ENCODE measurements at regions not wholly inside any gene's neighbourhood (a gene's known extent, or its start where the extent isn't known, plus 50 kb on each side); places are given as distances from the start of the nearest gene placed in this dataset.

GRCh38 chr14:53338192-53338591 is 185.1 kb upstream of the DDHD1 start:
- FAIRE-seq, result no peak

DNA sequence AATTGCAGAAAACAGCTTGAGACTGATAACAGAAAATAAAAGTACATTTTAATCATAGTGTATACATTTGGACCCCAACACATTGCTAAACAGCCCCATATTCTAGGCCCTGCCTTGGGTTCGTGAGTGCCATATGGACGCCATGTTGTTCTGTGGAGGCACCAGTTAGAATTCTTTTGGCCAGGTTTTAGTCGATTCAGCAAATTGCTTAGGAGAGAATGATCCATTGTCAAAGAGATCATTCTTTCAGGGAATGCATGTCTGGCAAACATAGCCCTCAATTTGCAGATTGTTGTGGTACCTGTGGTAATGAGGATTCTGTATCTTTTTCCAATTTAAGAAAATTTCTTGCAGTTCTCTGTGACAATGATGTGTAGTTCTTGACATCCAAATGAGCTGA is 183.6 kb upstream of the DDHD1 start:
- FAIRE-seq, result no peak
- DNase-seq (ENCODE audit: low spot score in 2 of 2), result no peak

More at GRCh38 chr14:53338192-53338591, 185.1 kb upstream of the DDHD1 start:
- no peak for DNase-seq (ENCODE audit: low spot score in 2 of 2)

GRCh38 chr14:53333809-53334208 is 180.7 kb upstream of the DDHD1 start:
- DNase-seq (ENCODE audit: low spot score in 2 of 2), result no peak

GRCh38 chr14:53331921-53332320 is 178.8 kb upstream of the DDHD1 start:
- FAIRE-seq (no peak), DNase-seq (ENCODE audit: low spot score in 2 of 2) (no peak)

More at GRCh38 chr14:53333809-53334208, 180.7 kb upstream of the DDHD1 start:
- FAIRE-seq, result no peak

DNA sequence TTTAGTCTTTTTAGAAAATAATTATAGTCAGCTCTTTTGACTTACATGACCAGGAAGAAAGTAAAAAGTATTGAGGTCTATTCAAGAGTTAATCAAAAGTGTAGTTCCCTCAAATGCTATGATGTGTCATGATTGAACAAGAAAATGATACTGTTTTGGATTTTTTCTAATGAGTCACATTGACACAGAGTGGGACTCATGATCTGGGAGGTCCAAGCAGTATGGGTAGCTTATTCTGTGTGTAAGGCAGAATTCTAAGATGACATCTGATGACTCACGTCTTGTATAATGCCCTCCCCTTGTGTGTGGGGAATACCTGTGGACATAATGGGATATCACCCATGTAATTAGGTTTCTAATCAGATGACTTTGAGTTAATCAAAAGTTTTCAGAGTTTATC is 178.1 kb upstream of the DDHD1 start:
- FAIRE-seq (no peak), DNase-seq (ENCODE audit: low spot score in 2 of 2) (no peak)

GRCh38 chr14:53330441-53330840 is 177.3 kb upstream of the DDHD1 start:
- no peak for DNase-seq (ENCODE audit: low spot score in 2 of 2)
- FAIRE-seq, result no peak

DNA sequence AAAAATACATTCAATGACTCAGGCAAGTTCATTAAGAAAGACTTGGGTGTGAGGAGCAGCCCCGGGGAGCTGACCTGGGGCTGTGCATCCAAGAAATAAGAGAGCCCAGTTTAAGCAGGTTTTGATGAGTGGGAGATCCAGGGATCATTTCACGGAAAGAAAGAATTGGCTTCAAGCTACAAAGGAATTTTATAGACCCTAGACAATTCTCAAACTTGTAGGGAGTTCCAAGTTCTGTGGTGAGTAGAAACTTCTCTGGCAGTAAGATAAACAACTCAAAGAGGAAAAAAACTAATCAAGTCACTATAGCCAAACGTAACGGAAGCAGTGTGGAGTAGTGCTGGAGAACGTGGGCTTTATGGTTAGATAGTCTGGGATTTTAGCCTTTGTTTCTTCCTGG is 175.7 kb upstream of the DDHD1 start:
- no peak for FAIRE-seq
- DNase-seq (ENCODE audit: low spot score in 2 of 2), result no peak

GRCh38 chr14:53327716-53328115 is 174.6 kb upstream of the DDHD1 start:
- DNase-seq (ENCODE audit: low spot score in 2 of 2), result no peak
- no peak for FAIRE-seq

- DNase-seq (ENCODE audit: low spot score in 2 of 2), result peak in 1 of 2 donors; percentile 23
- FAIRE-seq, result peak; percentile 62
Observed at GRCh38 chr14:53325176-53325806, 172.2 kb upstream of the DDHD1 start.

- FAIRE-seq, result no peak
- DNase-seq (ENCODE audit: low spot score in 2 of 2), result no peak
Observed at GRCh38 chr14:53316504-53316903, 163.4 kb upstream of the DDHD1 start.

- DNase-seq (ENCODE audit: low spot score in 2 of 2), result no peak
- FAIRE-seq, result no peak
Observed at GRCh38 chr14:53310412-53310811, 157.3 kb upstream of the DDHD1 start.

- FAIRE-seq, result peak; percentile 31
- DNase-seq (ENCODE audit: low spot score in 2 of 2), result peak; percentile 21 to 26
Observed at GRCh38 chr14:53306911-53307310, 153.8 kb upstream of the DDHD1 start.

DNA sequence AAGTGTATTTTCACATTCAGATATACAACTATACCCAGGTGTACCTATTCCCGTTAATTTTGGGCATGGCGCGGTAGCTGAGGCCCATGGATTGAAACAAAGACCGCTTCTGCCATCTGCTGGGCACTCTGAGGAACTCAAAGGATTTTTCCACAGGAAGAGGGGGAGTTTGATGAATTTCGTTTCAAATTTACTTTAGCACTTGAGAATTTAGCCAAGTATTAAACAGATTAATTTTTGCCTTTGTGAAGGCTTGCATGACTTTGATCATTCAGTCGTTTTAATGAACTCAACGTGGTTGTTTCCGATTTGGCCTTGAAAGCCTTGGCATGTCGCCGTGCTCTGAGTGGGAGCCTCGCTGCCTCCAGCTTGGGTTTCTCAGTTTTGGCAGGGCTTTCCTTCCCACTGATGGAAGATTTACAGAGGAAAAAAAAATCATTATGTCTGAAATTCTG is 153.2 kb upstream of the DDHD1 start:
- FAIRE-seq, result no peak

GRCh38 chr14:53304726-53305381 is 151.7 kb upstream of the DDHD1 start:
- FAIRE-seq, result no peak

More for the DNA sequence above, 153.2 kb upstream of the DDHD1 start:
- peak; percentile 20 to 30 for DNase-seq (ENCODE audit: low spot score in 2 of 2)

GRCh38 chr14:53295985-53296582 is 143.0 kb upstream of the DDHD1 start:
- peak; percentile 92 for FAIRE-seq
- DNase-seq (ENCODE audit: low spot score in 2 of 2), result peak in 1 of 2 donors; percentile 6

More at GRCh38 chr14:53304726-53305381, 151.7 kb upstream of the DDHD1 start:
- no peak for DNase-seq (ENCODE audit: low spot score in 2 of 2)

DNA sequence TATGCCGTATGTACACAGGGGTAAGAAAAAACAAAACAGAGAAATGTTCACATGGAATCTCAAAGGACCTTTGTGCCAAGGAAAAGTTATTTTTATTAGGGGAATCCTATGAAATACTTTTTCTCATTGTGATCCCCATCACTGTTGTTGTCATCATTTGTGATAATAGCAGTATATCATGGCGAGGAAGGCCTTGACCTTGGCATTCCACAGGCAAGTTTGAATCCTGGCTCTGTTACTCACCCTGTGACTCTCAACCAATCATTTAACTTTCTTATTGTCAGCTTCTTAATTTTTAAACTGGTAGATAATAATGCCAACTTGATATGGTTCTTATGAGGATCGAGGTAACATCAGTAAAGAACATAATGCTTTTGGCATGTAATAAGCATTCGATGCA is 142.2 kb upstream of the DDHD1 start:
- no peak for DNase-seq (ENCODE audit: low spot score in 2 of 2)
- FAIRE-seq, result no peak

DNA sequence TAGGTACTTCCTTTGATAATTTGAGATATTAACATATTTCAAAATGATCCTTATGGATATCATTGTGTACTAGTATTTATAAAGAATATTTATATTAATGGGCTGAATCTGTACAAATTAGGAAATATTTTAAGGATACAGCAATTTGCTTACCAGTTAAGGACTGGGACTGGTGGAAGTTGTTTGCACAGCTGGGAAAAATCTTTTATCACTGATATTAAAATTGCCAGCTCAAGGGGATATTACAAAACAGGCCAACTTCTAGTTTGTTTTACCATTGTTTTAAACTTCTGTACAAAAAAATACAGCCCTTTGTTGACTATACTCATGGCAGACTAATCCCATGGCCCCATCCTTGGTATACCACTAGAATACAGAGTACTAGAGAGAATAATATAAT is 133.2 kb upstream of the DDHD1 start:
- DNase-seq (ENCODE audit: low spot score in 2 of 2) (no peak), FAIRE-seq (no peak)

GRCh38 chr14:53285821-53286220 is 132.7 kb upstream of the DDHD1 start:
- DNase-seq (ENCODE audit: low spot score in 2 of 2), result no peak
- no peak for FAIRE-seq

GRCh38 chr14:53285064-53285463 is 131.9 kb upstream of the DDHD1 start:
- no peak for FAIRE-seq
- DNase-seq (ENCODE audit: low spot score in 2 of 2), result no peak

- DNase-seq (ENCODE audit: low spot score in 2 of 2) (no peak), FAIRE-seq (no peak)
Observed at GRCh38 chr14:53278602-53279506, 125.7 kb upstream of the DDHD1 start.

- FAIRE-seq (no peak), DNase-seq (ENCODE audit: low spot score in 2 of 2) (no peak)
Observed at GRCh38 chr14:53273671-53274072, 120.5 kb upstream of the DDHD1 start.

Data from frontal cortex (tissue), 3 donors.